ENCODE measurements at regions not wholly inside any gene's neighbourhood (a gene's known extent, or its start where the extent isn't known, plus 50 kb on each side); places are given as distances from the start of the nearest gene placed in this dataset.

DNA sequence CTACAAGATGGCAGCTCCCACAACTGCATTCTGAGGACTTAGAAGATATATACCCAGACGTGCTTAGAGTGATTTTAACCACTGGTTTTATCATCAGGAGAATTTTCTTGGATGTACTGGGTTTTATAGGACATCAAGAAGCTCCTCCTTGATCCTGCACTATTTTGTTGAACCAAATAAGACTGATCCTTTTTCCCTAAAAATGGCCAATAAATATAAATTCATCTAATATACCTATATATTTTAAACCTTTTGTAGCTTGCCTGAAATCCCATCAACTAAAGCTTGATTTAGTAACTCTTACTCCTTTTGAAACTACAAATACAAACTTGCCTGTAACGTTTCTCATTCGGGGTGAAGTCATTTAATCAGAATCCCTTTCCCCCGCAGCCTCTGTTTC is 849.4 kb upstream of the ADAMTS5 start:
- Histone ChIP-seq H3K36me3 (no peaks in the 10 kb centered on the region), H3K27ac (no peak overlapping the region), H3K4me1 (ENCODE audit: control insufficient read depth in 1 of 2, low read depth in 2 of 2) (no peaks in the 10 kb centered on the region), H3K4me3 (no peak overlapping the region), H3K27me3 (replicated peaks; ENCODE audit: insufficient read depth) (no peaks in the 10 kb centered on the region), H3K9me3 (no peaks in the 10 kb centered on the region)
- TF ChIP-seq CTCF (IDR thresholded peaks at IDR 0.05) = no peak
- no peak for DNase-seq (ENCODE audit: low spot score)
- no peak for ATAC-seq (ENCODE audit: insufficient number of reproducible peaks, low FRiP score, low read depth)

DNA sequence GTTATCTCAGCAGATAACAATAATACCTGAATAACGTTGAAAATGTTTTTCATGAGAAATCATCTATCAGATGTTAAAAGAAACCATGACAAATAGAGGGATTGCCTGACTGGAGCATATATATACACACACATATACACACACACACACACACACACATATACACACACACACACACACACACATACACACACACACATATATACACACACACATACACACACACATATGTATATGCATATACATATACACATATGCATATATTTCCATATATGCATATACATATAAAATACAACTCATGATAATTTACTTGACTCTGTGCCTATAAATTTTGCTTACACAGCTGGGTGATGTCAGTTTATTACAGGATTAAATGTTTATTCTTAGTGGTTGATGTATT is 847.3 kb upstream of the ADAMTS5 start:
- H3K27me3 ChIP-seq (replicated peaks; ENCODE audit: insufficient read depth) = no peaks in the 10 kb centered on the region
- ATAC-seq (ENCODE audit: insufficient number of reproducible peaks, low FRiP score, low read depth) (no peak), DNase-seq (ENCODE audit: low spot score) (no peak)
- TF ChIP-seq CTCF (IDR thresholded peaks at IDR 0.05) = no peak
- no peaks in the 10 kb centered on the region for H3K36me3 ChIP-seq
- H3K4me1 ChIP-seq (ENCODE audit: control insufficient read depth in 1 of 2, low read depth in 2 of 2) = no peaks in the 10 kb centered on the region
- H3K27ac ChIP-seq = no peak overlapping the region
- no peak overlapping the region for H3K4me3 ChIP-seq
- H3K9me3 ChIP-seq = no peaks in the 10 kb centered on the region

GRCh38 chr21:27813750-27814149 is 846.9 kb upstream of the ADAMTS5 start:
- Histone ChIP-seq H3K4me1 (ENCODE audit: control insufficient read depth in 1 of 2, low read depth in 2 of 2) (no peaks in the 10 kb centered on the region), H3K27me3 (replicated peaks; ENCODE audit: insufficient read depth) (no peaks in the 10 kb centered on the region), H3K9me3 (no peaks in the 10 kb centered on the region), H3K36me3 (no peaks in the 10 kb centered on the region), H3K4me3 (no peak overlapping the region), H3K27ac (no peak overlapping the region)
- DNase-seq (ENCODE audit: low spot score) = no peak
- ATAC-seq (ENCODE audit: insufficient number of reproducible peaks, low FRiP score, low read depth) = no peak
- no peak for TF ChIP-seq CTCF (IDR thresholded peaks at IDR 0.05)

DNA sequence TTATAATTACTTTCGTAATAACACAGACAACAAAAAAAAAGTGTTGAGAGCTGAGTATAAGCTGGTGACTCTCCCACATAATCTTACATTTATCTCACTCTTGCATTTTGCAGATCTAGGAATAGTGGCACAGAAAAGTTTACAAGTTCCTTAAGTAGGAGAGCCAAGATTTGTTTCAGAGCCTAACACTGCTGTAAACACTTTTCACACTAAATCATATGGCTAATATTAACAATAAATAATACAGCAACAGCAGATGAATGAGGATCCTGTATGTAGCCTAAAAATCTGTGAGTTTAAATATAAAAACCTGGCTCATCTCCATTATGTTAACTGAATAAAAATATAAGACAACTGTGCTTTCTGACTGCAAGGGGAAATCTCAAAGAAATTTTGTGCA is 846.5 kb upstream of the ADAMTS5 start:
- no peak overlapping the region for H3K27ac ChIP-seq

GRCh38 chr21:27812279-27812678 is 845.4 kb upstream of the ADAMTS5 start:
- Histone ChIP-seq H3K27ac (no peak overlapping the region), H3K27me3 (replicated peaks; ENCODE audit: insufficient read depth) (no peaks in the 10 kb centered on the region), H3K9me3 (no peaks in the 10 kb centered on the region), H3K36me3 (no peaks in the 10 kb centered on the region), H3K4me1 (ENCODE audit: control insufficient read depth in 1 of 2, low read depth in 2 of 2) (no peaks in the 10 kb centered on the region), H3K4me3 (no peak overlapping the region)
- ATAC-seq (ENCODE audit: insufficient number of reproducible peaks, low FRiP score, low read depth) (no peak), DNase-seq (ENCODE audit: low spot score) (no peak)
- no peak for TF ChIP-seq CTCF (IDR thresholded peaks at IDR 0.05)

More for the DNA sequence above, 846.5 kb upstream of the ADAMTS5 start:
- H3K36me3 ChIP-seq = no peaks in the 10 kb centered on the region
- no peaks in the 10 kb centered on the region for H3K9me3 ChIP-seq
- no peaks in the 10 kb centered on the region for H3K4me1 ChIP-seq (ENCODE audit: control insufficient read depth in 1 of 2, low read depth in 2 of 2)
- DNase-seq (ENCODE audit: low spot score) = no peak
- H3K27me3 ChIP-seq (replicated peaks; ENCODE audit: insufficient read depth) = no peaks in the 10 kb centered on the region
- TF ChIP-seq CTCF (IDR thresholded peaks at IDR 0.05) = no peak
- H3K4me3 ChIP-seq = no peak overlapping the region
- ATAC-seq (ENCODE audit: insufficient number of reproducible peaks, low FRiP score, low read depth) = no peak

Data from thoracic aorta (tissue), 2 donors.